HepG2 (cell line): ENCODE measurements at regions not wholly inside any gene's neighbourhood (a gene's known extent, or its start where the extent isn't known, plus 50 kb on each side); places are given as distances from the start of the nearest gene placed in this dataset.

Experiments used
- ATAC-seq: fragments of 200-7000 bp; cut with Tn5 transposase; 3 replicates; pipeline ENCODE4 v1.9.1; 2020; ENCODE audit warnings: mild to moderate bottlenecking, moderate library complexity
- BruUV-seq: library from RNA; stranded (reverse); fragments of 400-500 nt; replicated peaks from 2 replicates; lab custom pipeline; 2021; lab: Mats Ljungman, UMichigan
- CTCF ChIA-PET: fragments of 300-600 bp; formaldehyde crosslinking; extraction: SDS; loops from one replicate; lab custom pipeline; 2021; ENCODE audit warnings: low total read pairs, inconsistent platforms, low intra/inter-chr PET ratio; lab: Yijun Ruan, JAX
- POLR2A ChIA-PET: fragments of 350-600 bp; sonication (Branson Sonifier 250); formaldehyde crosslinking; loops from one replicate; lab custom pipeline; 2020; ENCODE audit warnings: antibody characterized with exemption, inconsistent platforms; lab: Yijun Ruan, JAX
- DNase-seq: peaks from one replicate; pipeline ENCODE4 v3.0.0-alpha.2; 2015; ENCODE audit warnings: low spot score
- FAIRE-seq: peaks from 3 replicates; lab custom pipeline; 2011; peaks lifted over from hg19 to GRCh38; lab: Jason Lieb, UNC
- H2AFZ ChIP-seq: one replicate; pipeline ENCODE4 v1.6.1; 2011; ENCODE audit warnings: low read length, inconsistent platforms
- H3K27ac ChIP-seq: fragments of 300-600 bp; 3 replicates; pipeline ENCODE4 v1.8.0; 2011; ENCODE audit warnings: mixed run types, mild to moderate bottlenecking, mixed read lengths, low read length, inconsistent platforms; ENCODE audit not compliant: insufficient read depth; ENCODE audit errors: extremely low read length
- H3K27me3 ChIP-seq, 2 experiments: fragments of 200-600 bp in 1 of 2; 2 replicates in 1 of 2; 3 replicates in 1 of 2; pipeline versions ENCODE4 v1.6.0 to v1.8.0; 2011; ENCODE audit warnings: low read length in 2 of 2, mild to moderate bottlenecking in 2 of 2, moderate library complexity in 2 of 2, inconsistent platforms in 1 of 2; ENCODE audit not compliant: insufficient read depth in 2 of 2, control insufficient read depth in 1 of 2
- H3K36me3 ChIP-seq, 2 experiments: fragments of 200-600 bp in 1 of 2; replicated peaks in 1 of 2; 2 replicates in 1 of 2; 3 replicates in 1 of 2; pipeline versions ENCODE4 v1.5.1 to v1.8.0; 2011; ENCODE audit warnings: low read length in 2 of 2, inconsistent platforms in 1 of 2; ENCODE audit not compliant: insufficient read depth in 2 of 2, control insufficient read depth in 1 of 2
- H3K4me1 ChIP-seq: 2 replicates; pipeline ENCODE4 v1.5.1; 2012; ENCODE audit warnings: low read length, inconsistent platforms; ENCODE audit not compliant: insufficient read depth
- H3K4me2 ChIP-seq: 2 replicates; pipeline ENCODE4 v1.6.0; 2011; ENCODE audit warnings: low read depth, low read length, inconsistent platforms
- H3K4me3 ChIP-seq, 3 experiments: fragments of 200-600 bp in 1 of 3; sonication (generic), shearing (Covaris generic) in 1 of 3; replicated peaks in 1 of 3; 2 replicates each; pipeline ENCODE4 v1.5.1; 2011 to 2016; ENCODE audit warnings: low read length in 3 of 3, inconsistent platforms in 2 of 3, low read depth in 2 of 3, mild to moderate bottlenecking in 2 of 3, control low read depth in 1 of 3, mixed read lengths in 1 of 3; ENCODE audit not compliant: insufficient read depth in 1 of 3
- H3K79me2 ChIP-seq: one replicate; pipeline ENCODE4 v1.6.1; 2011; ENCODE audit warnings: low read length, inconsistent platforms; ENCODE audit not compliant: insufficient read depth
- H3K9ac ChIP-seq: 2 replicates; pipeline ENCODE4 v1.6.0; 2011; ENCODE audit warnings: mild to moderate bottlenecking, low read depth, low read length, inconsistent platforms; ENCODE audit not compliant: insufficient read depth
- H3K9me3 ChIP-seq: 2 replicates; pipeline ENCODE4 v1.5.1; 2012; ENCODE audit warnings: mild to moderate bottlenecking, low read length
- H4K20me1 ChIP-seq: 2 replicates; pipeline ENCODE4 v1.6.0; 2011; ENCODE audit warnings: inconsistent platforms, mild to moderate bottlenecking, low read length, moderate library complexity; ENCODE audit not compliant: insufficient read depth
- CCDC6 ChIP-seq: sonication (generic); formaldehyde crosslinking; IDR thresholded peaks from 2 replicates; pipeline ENCODE4 v1.8.1; 2022; ENCODE audit warnings: mild to moderate bottlenecking, missing genetic modification reagents, moderate library complexity
- KDM5A ChIP-seq: fragments of 200-600 bp; sonication (generic); IDR thresholded peaks from 2 replicates; pipeline ENCODE4 v1.7.0; 2018; ENCODE audit warnings: antibody characterized with exemption, mild to moderate bottlenecking, low read length, borderline replicate concordance
- MAF1 ChIP-seq: sonication (generic); formaldehyde crosslinking; IDR thresholded peaks from 2 replicates; pipeline ENCODE4 v1.5.0; 2020; ENCODE audit warnings: missing genetic modification reagents, borderline replicate concordance
- MBNL3 ChIP-seq: fragments of 250-450 bp; sonication (Bioruptor Pico); conservative IDR thresholded peaks from 2 replicates; pipeline ENCODE4 v1.8.0; 2022; ENCODE audit warnings: mild to moderate bottlenecking, inconsistent platforms
- NAIF1 ChIP-seq: sonication (generic); formaldehyde crosslinking; IDR thresholded peaks from 2 replicates; pipeline ENCODE4 v1.5.0; 2020; ENCODE audit warnings: mild to moderate bottlenecking, missing genetic modification reagents, borderline replicate concordance
- SMAD1 ChIP-seq: sonication (generic); formaldehyde crosslinking; IDR thresholded peaks from 2 replicates; pipeline ENCODE4 v1.4.0; 2020; ENCODE audit warnings: missing genetic modification reagents, low read depth, mild to moderate bottlenecking, borderline replicate concordance
- ZFP90 ChIP-seq: sonication (generic); formaldehyde crosslinking; IDR thresholded peaks from 2 replicates; pipeline ENCODE4 v1.8.0; 2022; ENCODE audit warnings: missing genetic modification reagents, mild to moderate bottlenecking, inconsistent platforms, borderline replicate concordance
- ZNF382 ChIP-seq: sonication (generic); formaldehyde crosslinking; IDR thresholded peaks from 2 replicates; pipeline ENCODE4 v1.5.0; 2020; ENCODE audit warnings: missing genetic modification reagents, mild to moderate bottlenecking, borderline replicate concordance
- ZNF782 ChIP-seq: sonication (generic); formaldehyde crosslinking; IDR thresholded peaks from 2 replicates; pipeline ENCODE4 v1.4.0; 2020; ENCODE audit warnings: missing genetic modification reagents, mild to moderate bottlenecking, borderline replicate concordance
- WGBS: methylation state at CpG from one replicate; pipeline ENCODE4 v1.1.6; 2017; ENCODE audit warnings: low lambda C conversion rate; 5-methylcytosine and 5-hydroxymethylcytosine counted together
- in situ Hi-C: cut with HindIII; loops from 2 replicates; pipeline ENCODE4 v1.10.0; 2017; ENCODE audit warnings: low pct_unique_long_range_greater_than_20kb; ENCODE audit not compliant: extremely low pct_ligation_motif_present
- intact Hi-C: fragments of 100-400 bp; cut with micrococcal nuclease; formaldehyde crosslinking; loops from one replicate; pipeline ENCODE4 v1.10.0; 2022; ENCODE audit not compliant: unreplicated experiment
- TF ChIP-seq, protein P1 (sequence below): sonication (generic); formaldehyde crosslinking; IDR thresholded peaks from 2 replicates; pipeline ENCODE4 v1.5.0; 2020; ENCODE audit warnings: missing genetic modification reagents
- TF ChIP-seq, protein P2 (sequence below): sonication (generic); formaldehyde crosslinking; IDR thresholded peaks from 2 replicates; pipeline ENCODE4 v1.4.0; 2020; ENCODE audit warnings: missing genetic modification reagents
- TF ChIP-seq, protein P3 (sequence below): sonication (generic); formaldehyde crosslinking; IDR thresholded peaks from 2 replicates; pipeline ENCODE4 v1.8.0; 2022; ENCODE audit warnings: low read depth, missing genetic modification reagents
- TF ChIP-seq, protein P4 (sequence below): sonication (generic); formaldehyde crosslinking; conservative IDR thresholded peaks from 2 replicates; pipeline ENCODE4 v1.4.0; 2020; ENCODE audit warnings: missing genetic modification reagents
- TF ChIP-seq, protein P5 (sequence below): sonication (generic); formaldehyde crosslinking; IDR thresholded peaks from 2 replicates; pipeline ENCODE4 v1.4.0; 2020; ENCODE audit warnings: missing genetic modification reagents

DNA sequence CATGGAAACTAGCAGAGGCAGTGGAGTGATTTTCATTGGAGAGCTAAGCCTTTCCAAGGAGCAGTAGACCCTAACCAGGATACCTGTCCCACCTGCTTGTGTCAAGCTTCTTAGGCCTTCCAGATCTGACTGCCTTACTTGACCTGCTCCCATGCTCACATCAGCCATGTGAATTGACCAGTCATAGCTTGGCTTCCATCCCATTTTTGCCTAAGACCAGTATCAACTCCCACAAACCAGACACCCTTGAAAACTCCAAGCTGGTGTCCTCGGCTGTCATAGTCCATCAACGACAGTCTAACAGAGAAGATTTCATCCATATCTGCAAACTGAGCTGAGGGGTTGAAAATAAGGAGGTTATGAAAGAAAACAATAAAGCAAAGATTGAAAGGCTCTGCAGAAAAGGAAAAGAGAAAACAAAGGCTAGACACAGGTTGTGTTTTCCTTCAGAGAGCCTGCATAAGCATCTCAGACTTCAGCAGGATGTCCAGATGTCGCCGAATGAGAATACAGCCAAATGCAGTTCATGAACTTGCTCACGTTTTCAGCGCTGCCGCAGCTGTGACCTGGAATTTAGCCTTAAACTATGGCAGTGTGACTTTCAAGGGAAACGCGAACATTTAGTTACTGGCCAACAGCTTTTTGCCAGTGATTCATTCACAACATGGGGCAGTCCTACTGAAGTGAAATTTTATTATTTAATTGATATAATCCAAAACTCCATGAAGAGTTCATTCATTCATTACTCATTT, 868.1 kb upstream of the ID2 start (continued):
- TF ChIP-seq CCDC6: no peak

DNA sequence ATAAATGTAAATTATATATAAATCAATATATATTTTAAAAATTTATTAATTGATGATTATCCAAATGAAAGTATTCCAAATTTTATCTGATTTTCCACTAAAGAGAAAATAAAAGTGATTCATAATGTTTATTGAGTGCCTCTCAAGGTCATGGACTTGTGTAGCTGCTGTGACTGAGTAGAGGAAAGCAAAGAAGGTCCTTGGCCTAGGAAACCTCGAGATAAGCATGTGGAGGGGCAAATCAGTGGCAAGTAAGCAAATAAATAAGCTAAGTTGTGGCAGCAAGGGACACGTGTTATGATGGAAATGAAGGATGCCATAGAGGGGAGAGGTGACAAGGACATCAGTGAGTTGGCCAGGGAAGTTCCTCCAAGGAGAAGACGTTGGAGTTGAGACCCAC, 866.1 kb upstream of the ID2 start:
- no peak for ATAC-seq
- TF ChIP-seq, protein P1, sequence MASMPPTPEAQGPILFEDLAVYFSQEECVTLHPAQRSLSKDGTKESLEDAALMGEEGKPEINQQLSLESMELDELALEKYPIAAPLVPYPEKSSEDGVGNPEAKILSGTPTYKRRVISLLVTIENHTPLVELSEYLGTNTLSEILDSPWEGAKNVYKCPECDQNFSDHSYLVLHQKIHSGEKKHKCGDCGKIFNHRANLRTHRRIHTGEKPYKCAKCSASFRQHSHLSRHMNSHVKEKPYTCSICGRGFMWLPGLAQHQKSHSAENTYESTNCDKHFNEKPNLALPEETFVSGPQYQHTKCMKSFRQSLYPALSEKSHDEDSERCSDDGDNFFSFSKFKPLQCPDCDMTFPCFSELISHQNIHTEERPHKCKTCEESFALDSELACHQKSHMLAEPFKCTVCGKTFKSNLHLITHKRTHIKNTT (CRISPR knock-in tag): no peak
- TF ChIP-seq, protein P2, sequence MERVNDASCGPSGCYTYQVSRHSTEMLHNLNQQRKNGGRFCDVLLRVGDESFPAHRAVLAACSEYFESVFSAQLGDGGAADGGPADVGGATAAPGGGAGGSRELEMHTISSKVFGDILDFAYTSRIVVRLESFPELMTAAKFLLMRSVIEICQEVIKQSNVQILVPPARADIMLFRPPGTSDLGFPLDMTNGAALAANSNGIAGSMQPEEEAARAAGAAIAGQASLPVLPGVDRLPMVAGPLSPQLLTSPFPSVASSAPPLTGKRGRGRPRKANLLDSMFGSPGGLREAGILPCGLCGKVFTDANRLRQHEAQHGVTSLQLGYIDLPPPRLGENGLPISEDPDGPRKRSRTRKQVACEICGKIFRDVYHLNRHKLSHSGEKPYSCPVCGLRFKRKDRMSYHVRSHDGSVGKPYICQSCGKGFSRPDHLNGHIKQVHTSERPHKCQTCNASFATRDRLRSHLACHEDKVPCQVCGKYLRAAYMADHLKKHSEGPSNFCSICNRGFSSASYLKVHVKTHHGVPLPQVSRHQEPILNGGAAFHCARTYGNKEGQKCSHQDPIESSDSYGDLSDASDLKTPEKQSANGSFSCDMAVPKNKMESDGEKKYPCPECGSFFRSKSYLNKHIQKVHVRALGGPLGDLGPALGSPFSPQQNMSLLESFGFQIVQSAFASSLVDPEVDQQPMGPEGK (CRISPR knock-in tag): no peak
- TF ChIP-seq, protein P3, sequence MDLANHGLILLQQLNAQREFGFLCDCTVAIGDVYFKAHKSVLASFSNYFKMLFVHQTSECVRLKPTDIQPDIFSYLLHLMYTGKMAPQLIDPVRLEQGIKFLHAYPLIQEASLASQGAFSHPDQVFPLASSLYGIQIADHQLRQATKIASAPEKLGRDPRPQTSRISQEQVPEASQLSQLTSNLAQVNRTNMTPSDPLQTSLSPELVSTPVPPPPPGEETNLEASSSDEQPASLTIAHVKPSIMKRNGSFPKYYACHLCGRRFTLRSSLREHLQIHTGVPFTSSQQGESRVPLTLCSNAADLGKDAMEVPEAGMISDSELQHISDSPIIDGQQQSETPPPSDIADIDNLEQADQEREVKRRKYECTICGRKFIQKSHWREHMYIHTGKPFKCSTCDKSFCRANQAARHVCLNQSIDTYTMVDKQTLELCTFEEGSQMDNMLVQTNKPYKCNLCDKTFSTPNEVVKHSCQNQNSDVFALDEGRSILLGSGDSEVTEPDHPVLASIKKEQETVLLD (CRISPR knock-in tag): no peak
- TF ChIP-seq ZNF782 (CRISPR knock-in tag) (no peak), KDM5A (no peak), ZNF382 (CRISPR knock-in tag) (no peak), MBNL3 (no peak), MAF1 (CRISPR knock-in tag) (no peak), ZFP90 (CRISPR knock-in tag) (no peak), SMAD1 (CRISPR knock-in tag) (no peak), NAIF1 (no peak)
- TF ChIP-seq, protein P4, sequence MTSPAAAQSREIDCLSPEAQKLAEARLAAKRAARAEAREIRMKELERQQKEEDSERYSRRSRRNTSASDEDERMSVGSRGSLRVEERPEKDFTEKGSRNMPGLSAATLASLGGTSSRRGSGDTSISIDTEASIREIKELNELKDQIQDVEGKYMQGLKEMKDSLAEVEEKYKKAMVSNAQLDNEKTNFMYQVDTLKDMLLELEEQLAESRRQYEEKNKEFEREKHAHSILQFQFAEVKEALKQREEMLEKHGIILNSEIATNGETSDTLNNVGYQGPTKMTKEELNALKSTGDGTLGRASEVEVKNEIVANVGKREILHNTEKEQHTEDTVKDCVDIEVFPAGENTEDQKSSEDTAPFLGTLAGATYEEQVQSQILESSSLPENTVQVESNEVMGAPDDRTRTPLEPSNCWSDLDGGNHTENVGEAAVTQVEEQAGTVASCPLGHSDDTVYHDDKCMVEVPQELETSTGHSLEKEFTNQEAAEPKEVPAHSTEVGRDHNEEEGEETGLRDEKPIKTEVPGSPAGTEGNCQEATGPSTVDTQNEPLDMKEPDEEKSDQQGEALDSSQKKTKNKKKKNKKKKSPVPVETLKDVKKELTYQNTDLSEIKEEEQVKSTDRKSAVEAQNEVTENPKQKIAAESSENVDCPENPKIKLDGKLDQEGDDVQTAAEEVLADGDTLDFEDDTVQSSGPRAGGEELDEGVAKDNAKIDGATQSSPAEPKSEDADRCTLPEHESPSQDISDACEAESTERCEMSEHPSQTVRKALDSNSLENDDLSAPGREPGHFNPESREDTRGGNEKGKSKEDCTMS (CRISPR knock-in tag): no peak
- TF ChIP-seq, protein P5, sequence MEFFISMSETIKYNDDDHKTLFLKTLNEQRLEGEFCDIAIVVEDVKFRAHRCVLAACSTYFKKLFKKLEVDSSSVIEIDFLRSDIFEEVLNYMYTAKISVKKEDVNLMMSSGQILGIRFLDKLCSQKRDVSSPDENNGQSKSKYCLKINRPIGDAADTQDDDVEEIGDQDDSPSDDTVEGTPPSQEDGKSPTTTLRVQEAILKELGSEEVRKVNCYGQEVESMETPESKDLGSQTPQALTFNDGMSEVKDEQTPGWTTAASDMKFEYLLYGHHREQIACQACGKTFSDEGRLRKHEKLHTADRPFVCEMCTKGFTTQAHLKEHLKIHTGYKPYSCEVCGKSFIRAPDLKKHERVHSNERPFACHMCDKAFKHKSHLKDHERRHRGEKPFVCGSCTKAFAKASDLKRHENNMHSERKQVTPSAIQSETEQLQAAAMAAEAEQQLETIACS (CRISPR knock-in tag): no peak

More for the DNA sequence above, 866.1 kb upstream of the ID2 start:
- no TSS peak for BruUV-seq
- H2AFZ ChIP-seq: no peak overlapping the region
- no peaks in the 10 kb centered on the region for H3K79me2 ChIP-seq
- H3K36me3 ChIP-seq: no peaks in the 10 kb centered on the region
- H3K4me1 ChIP-seq: no peaks in the 10 kb centered on the region
- ChIA-PET CTCF (no interaction called here), POLR2A (no interaction called here)
- WGBS: 12% methylated on average over 3 of the region's 3 CpGs
- no peak for FAIRE-seq
- H3K4me2 ChIP-seq: no peak overlapping the region
- H4K20me1 ChIP-seq: no peaks in the 10 kb centered on the region
- no peak overlapping the region for H3K4me3 ChIP-seq
- H3K9ac ChIP-seq: no peak overlapping the region
- H3K27me3 ChIP-seq: no peaks in the 10 kb centered on the region; a peak in 1 of 5 replicates
- no peak for DNase-seq
- H3K9me3 ChIP-seq: no peaks in the 10 kb centered on the region
- intact Hi-C loops (no loop called here), in situ Hi-C loops (no loop called here)
- H3K27ac ChIP-seq: no peak overlapping the region
